CD4-positive, alpha-beta T cell (primary cell): ENCODE measurements at regions not wholly inside any gene's neighbourhood (a gene's known extent, or its start where the extent isn't known, plus 50 kb on each side); places are given as distances from the start of the nearest gene placed in this dataset.
"Not testable (repeated sequence)": the region's sequence is repeated elsewhere in the genome, so short reads cannot be mapped to it uniquely, and the experiment has no call there.

Experiments
- ATAC-seq: fragments of 200-7000 bp; cut with Tn5 transposase; one replicate; pipeline ENCODE4 v1.10.0; 2022; ENCODE audit warnings: mild to moderate bottlenecking; ENCODE audit not compliant: poor library complexity
- CTCF ChIA-PET: fragments of 350-600 bp; sonication (Branson Sonifier 250); formaldehyde crosslinking; loops from one replicate; lab custom pipeline; 2021; ENCODE audit warnings: antibody characterized with exemption, inconsistent platforms; lab: Charles Lee
- POLR2A ChIA-PET: fragments of 350-600 bp; sonication (Branson Sonifier 250); formaldehyde crosslinking; loops from one replicate; lab custom pipeline; 2021; ENCODE audit warnings: antibody characterized with exemption, inconsistent platforms; lab: Charles Lee
- DNase-seq, 14 experiments: peaks; one replicate each; pipeline ENCODE4 v3.0.0-alpha.2; 2013 to 2020; ENCODE audit warnings: mixed read lengths in 2 of 14
- H3K27ac ChIP-seq, 2 donors: one replicate each; pipeline versions ENCODE4 v1.5.1 to v1.7.0; 2013; ENCODE audit warnings: low read length in 2 of 2, low read depth in 1 of 2, mild to moderate bottlenecking in 1 of 2
- H3K27me3 ChIP-seq, 2 experiments: 1 replicate in 1 of 2; 2 replicates in 1 of 2; pipeline versions ENCODE4 v1.6.1 to v1.7.0; 2013; ENCODE audit warnings: low read length in 2 of 2, control low read depth in 1 of 2, mild to moderate bottlenecking in 1 of 2, moderate library complexity in 1 of 2; ENCODE audit not compliant: insufficient read depth in 2 of 2, control insufficient read depth in 1 of 2
- H3K36me3 ChIP-seq: one replicate; pipeline ENCODE4 v1.6.1; 2013; ENCODE audit warnings: low read length, control low read depth; ENCODE audit not compliant: insufficient read depth
- H3K4me1 ChIP-seq: one replicate; pipeline ENCODE4 v1.6.1; 2013; ENCODE audit warnings: low read length, control low read depth; ENCODE audit not compliant: insufficient read depth
- H3K4me3 ChIP-seq: one replicate; pipeline ENCODE4 v1.5.1; 2013; ENCODE audit warnings: mild to moderate bottlenecking, low read length, moderate library complexity
- H3K9me3 ChIP-seq, 2 experiments: 1 replicate in 1 of 2; 2 replicates in 1 of 2; pipeline versions ENCODE4 v1.6.1 to v1.7.0; 2013; ENCODE audit warnings: low read length in 2 of 2, mild to moderate bottlenecking in 2 of 2, control low read depth in 1 of 2, moderate library complexity in 1 of 2; ENCODE audit not compliant: control insufficient read depth in 1 of 2, insufficient read depth in 1 of 2
- H3K27ac Mint-ChIP-seq: one replicate; pipeline ENCODE4 v1.8.0; 2020; ENCODE audit warnings: mixed read lengths
- H3K27me3 Mint-ChIP-seq: one replicate; pipeline ENCODE4 v1.8.0; 2021; ENCODE audit warnings: mixed read lengths
- H3K36me3 Mint-ChIP-seq: one replicate; pipeline ENCODE4 v1.8.0; 2021; ENCODE audit warnings: low read depth, mixed read lengths
- H3K4me1 Mint-ChIP-seq: one replicate; pipeline ENCODE4 v1.8.0; 2021; ENCODE audit warnings: low read depth, mixed read lengths
- H3K4me3 Mint-ChIP-seq: one replicate; pipeline ENCODE4 v1.8.0; 2020; ENCODE audit warnings: mild to moderate bottlenecking, mixed read lengths
- H3K9me3 Mint-ChIP-seq: one replicate; pipeline ENCODE4 v1.8.0; 2020; ENCODE audit warnings: mixed read lengths
- CTCF ChIP-seq: fragments of 200-600 bp; IDR thresholded peaks from one replicate; pipeline ENCODE4 v1.8.0; 2022; ENCODE audit warnings: antibody characterized with exemption, mild to moderate bottlenecking
- intact Hi-C, 2 experiments: fragments of 100-400 bp; cut with DNase I in 1 of 2; cut with micrococcal nuclease in 1 of 2; formaldehyde crosslinking; loops; one replicate each; pipeline versions ENCODE4 v1.15.1 to v1.9.0; 2023 to 2025; cut with DNase I, micrococcal nuclease

GRCh38 chr10:16049050-16049449, 188.7 kb upstream of the MINDY3 start:
- TF ChIP-seq CTCF, result no peak
- ChIA-PET POLR2A (no interaction called here), CTCF (no interaction called here)
- no peak overlapping the region for H3K4me3 Mint-ChIP-seq
- no peak for ATAC-seq
- no peak for DNase-seq
- Histone ChIP-seq H3K4me1 (no peaks in the 10 kb centered on the region), H3K36me3 (no peaks in the 10 kb centered on the region), H3K9me3 (no peaks in the 10 kb centered on the region), H3K4me3 (no peak overlapping the region), H3K27me3 (no peaks in the 10 kb centered on the region), H3K27ac (no peak overlapping the region)
- H3K36me3 Mint-ChIP-seq, result no peaks in the 10 kb centered on the region
- no peaks in the 10 kb centered on the region for H3K4me1 Mint-ChIP-seq
- intact Hi-C loops, result no loop called here
- H3K27ac Mint-ChIP-seq, result no peak overlapping the region
- H3K27me3 Mint-ChIP-seq, result no peaks in the 10 kb centered on the region
- no peaks in the 10 kb centered on the region for H3K9me3 Mint-ChIP-seq

GRCh38 chr10:16049782-16050181, 189.5 kb upstream of the MINDY3 start:
- Histone ChIP-seq H3K4me1 (no peaks in the 10 kb centered on the region), H3K27me3 (no peaks in the 10 kb centered on the region), H3K9me3 (no peaks in the 10 kb centered on the region), H3K4me3 (no peak overlapping the region), H3K27ac (no peak overlapping the region), H3K36me3 (no peaks in the 10 kb centered on the region)
- intact Hi-C loops, result no loop called here
- ChIA-PET POLR2A (no interaction called here), CTCF (interaction anchor here (0.5 kb wide), 1 partner anchor 644 kb away, joined by 3 read pairs; no protein-coding TSS in a partner anchor)
- Mint-ChIP-seq H3K27ac (no peak overlapping the region), H3K36me3 (no peaks in the 10 kb centered on the region), H3K4me1 (no peaks in the 10 kb centered on the region), H3K9me3 (no peaks in the 10 kb centered on the region), H3K4me3 (no peak overlapping the region), H3K27me3 (no peaks in the 10 kb centered on the region)
- DNase-seq, result no peak
- TF ChIP-seq CTCF, result no peak
- no peak for ATAC-seq

- Histone ChIP-seq H3K27ac (no peak overlapping the region), H3K27me3 (no peaks in the 10 kb centered on the region), H3K9me3 (no peaks in the 10 kb centered on the region), H3K36me3 (no peaks in the 10 kb centered on the region), H3K4me3 (no peak overlapping the region), H3K4me1 (no peaks in the 10 kb centered on the region)
- no peaks in the 10 kb centered on the region for H3K27me3 Mint-ChIP-seq
- H3K27ac Mint-ChIP-seq, result no peak overlapping the region
- no peak overlapping the region for H3K4me3 Mint-ChIP-seq
- no peak for TF ChIP-seq CTCF
- ATAC-seq (no peak), DNase-seq (no peak)
- no peaks in the 10 kb centered on the region for H3K9me3 Mint-ChIP-seq
- no peaks in the 10 kb centered on the region for H3K4me1 Mint-ChIP-seq
- ChIA-PET POLR2A (no interaction called here), CTCF (no interaction called here)
- intact Hi-C loops, result no loop called here
- H3K36me3 Mint-ChIP-seq, result no peaks in the 10 kb centered on the region
These were observed 203.0 kb upstream of the MINDY3 start for GRCh38 chr10:16063350-16063749.

GRCh38 chr10:16083551-16083950, 223.2 kb upstream of the MINDY3 start:
- DNase-seq, H3K4me3 Mint-ChIP-seq, H3K9me3 ChIP-seq, H3K36me3 Mint-ChIP-seq, CTCF ChIA-PET, H3K9me3 Mint-ChIP-seq, POLR2A ChIA-PET, H3K27ac Mint-ChIP-seq, H3K4me1 ChIP-seq, ATAC-seq, intact Hi-C loops, H3K4me1 Mint-ChIP-seq, H3K27me3 Mint-ChIP-seq, H3K27me3 ChIP-seq, H3K27ac ChIP-seq, H3K4me3 ChIP-seq, H3K36me3 ChIP-seq: not testable (repeated sequence)
